Osteocyte (in vitro differentiated cells): ENCODE measurements at regions not wholly inside any gene's neighbourhood (a gene's known extent, or its start where the extent isn't known, plus 50 kb on each side); places are given as distances from the start of the nearest gene placed in this dataset.

Source experiments
- DNase-seq: peaks from one replicate; pipeline ENCODE4 v3.0.0; 2021; ENCODE audit warnings: mixed read lengths; ENCODE audit not compliant: unreplicated experiment; ENCODE audit errors: extremely low spot score
- H3K27ac Mint-ChIP-seq: one replicate; pipeline ENCODE4 v1.8.0; 2021; ENCODE audit warnings: mild to moderate bottlenecking, mixed read lengths; ENCODE audit not compliant: unreplicated experiment
- H3K27me3 Mint-ChIP-seq: one replicate; pipeline ENCODE4 v1.8.0; 2021; ENCODE audit warnings: mixed read lengths; ENCODE audit not compliant: unreplicated experiment
- H3K36me3 Mint-ChIP-seq: one replicate; pipeline ENCODE4 v1.8.0; 2021; ENCODE audit warnings: mixed read lengths; ENCODE audit not compliant: unreplicated experiment
- H3K4me1 Mint-ChIP-seq: one replicate; pipeline ENCODE4 v1.8.0; 2021; ENCODE audit warnings: mixed read lengths; ENCODE audit not compliant: unreplicated experiment
- H3K4me3 Mint-ChIP-seq: one replicate; pipeline ENCODE4 v1.8.0; 2021; ENCODE audit warnings: mild to moderate bottlenecking, moderate library complexity, mixed read lengths; ENCODE audit not compliant: unreplicated experiment
- H3K9me3 Mint-ChIP-seq: one replicate; pipeline ENCODE4 v1.8.0; 2021; ENCODE audit warnings: mixed read lengths; ENCODE audit not compliant: unreplicated experiment
- TF ChIP-seq, protein P1 (sequence below): fragments of 200-600 bp; sonication (generic); IDR thresholded peaks from 2 replicates; pipeline ENCODE4 v1.5.0; 2021; ENCODE audit warnings: antibody characterized with exemption, mild to moderate bottlenecking, moderate library complexity

DNA sequence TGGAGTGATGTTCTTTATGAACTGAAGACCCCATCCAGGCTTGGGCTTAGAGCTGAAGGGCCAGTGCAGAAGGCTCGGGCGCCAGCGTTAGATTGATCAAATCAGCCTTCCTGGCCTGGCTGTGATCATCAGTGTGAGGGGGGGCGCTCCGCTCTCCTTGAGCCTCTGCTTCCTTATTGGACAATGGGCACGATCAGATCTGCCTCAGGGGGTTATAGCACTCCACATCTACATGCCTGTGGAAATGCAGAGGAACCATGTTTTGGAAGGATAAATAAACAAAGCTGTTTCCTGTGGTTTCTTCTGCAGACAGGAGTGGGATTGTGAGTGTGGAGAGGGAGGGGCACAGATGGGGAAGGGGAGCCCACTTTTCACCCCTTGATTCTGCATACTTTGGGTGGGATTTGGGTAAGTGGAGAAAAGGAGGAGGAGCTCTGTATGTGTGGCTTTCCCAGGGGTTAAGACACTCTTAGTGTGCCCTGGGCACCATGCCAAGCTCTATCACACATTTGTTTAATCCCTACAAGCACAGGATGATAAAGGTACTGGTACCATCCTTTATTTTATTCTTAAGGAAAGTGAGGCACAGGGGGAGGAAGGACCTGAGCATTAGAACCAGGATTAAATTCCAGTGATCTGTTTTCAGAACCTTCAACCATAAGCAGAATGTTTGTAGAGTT lies 150.5 kb downstream of the EN1 start:
- no peaks in the 10 kb centered on the region for H3K4me1 Mint-ChIP-seq
- no peak for DNase-seq
- TF ChIP-seq, protein P1, sequence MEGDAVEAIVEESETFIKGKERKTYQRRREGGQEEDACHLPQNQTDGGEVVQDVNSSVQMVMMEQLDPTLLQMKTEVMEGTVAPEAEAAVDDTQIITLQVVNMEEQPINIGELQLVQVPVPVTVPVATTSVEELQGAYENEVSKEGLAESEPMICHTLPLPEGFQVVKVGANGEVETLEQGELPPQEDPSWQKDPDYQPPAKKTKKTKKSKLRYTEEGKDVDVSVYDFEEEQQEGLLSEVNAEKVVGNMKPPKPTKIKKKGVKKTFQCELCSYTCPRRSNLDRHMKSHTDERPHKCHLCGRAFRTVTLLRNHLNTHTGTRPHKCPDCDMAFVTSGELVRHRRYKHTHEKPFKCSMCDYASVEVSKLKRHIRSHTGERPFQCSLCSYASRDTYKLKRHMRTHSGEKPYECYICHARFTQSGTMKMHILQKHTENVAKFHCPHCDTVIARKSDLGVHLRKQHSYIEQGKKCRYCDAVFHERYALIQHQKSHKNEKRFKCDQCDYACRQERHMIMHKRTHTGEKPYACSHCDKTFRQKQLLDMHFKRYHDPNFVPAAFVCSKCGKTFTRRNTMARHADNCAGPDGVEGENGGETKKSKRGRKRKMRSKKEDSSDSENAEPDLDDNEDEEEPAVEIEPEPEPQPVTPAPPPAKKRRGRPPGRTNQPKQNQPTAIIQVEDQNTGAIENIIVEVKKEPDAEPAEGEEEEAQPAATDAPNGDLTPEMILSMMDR: no peak
- no peak overlapping the region for H3K4me3 Mint-ChIP-seq
- peaks cover 5% of the 10 kb centered on the region for H3K9me3 Mint-ChIP-seq
- no peak overlapping the region for H3K27ac Mint-ChIP-seq
- H3K27me3 Mint-ChIP-seq: no peaks in the 10 kb centered on the region
- H3K36me3 Mint-ChIP-seq: no peaks in the 10 kb centered on the region

DNA sequence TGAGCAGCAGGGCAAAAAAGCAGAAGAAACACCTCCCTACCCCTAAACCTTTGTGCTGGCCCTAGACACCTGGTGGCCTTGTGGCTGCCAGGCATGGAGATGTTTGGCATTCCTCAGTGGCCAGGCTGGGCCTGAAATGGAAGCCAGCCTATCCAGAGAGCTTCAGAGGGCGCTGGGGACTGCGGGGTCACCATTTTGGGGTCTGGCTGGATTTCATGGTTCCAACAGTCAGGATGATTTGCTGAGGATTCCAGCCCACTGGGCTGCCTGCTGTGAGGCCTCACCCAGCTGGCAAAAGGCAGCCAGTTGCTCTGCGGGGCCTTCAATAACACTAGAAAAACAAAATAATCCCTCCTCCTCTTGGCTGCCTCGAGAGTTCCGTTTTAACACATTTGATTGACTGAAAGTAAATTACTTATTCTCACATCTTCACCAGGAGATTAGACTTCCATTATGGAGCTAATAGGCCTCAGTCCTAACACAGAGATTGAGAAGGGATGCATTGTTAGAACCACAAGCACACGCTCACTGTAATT lies 154.1 kb downstream of the EN1 start:
- H3K36me3 Mint-ChIP-seq: no peaks in the 10 kb centered on the region
- no peaks in the 10 kb centered on the region for H3K4me1 Mint-ChIP-seq

DNA sequence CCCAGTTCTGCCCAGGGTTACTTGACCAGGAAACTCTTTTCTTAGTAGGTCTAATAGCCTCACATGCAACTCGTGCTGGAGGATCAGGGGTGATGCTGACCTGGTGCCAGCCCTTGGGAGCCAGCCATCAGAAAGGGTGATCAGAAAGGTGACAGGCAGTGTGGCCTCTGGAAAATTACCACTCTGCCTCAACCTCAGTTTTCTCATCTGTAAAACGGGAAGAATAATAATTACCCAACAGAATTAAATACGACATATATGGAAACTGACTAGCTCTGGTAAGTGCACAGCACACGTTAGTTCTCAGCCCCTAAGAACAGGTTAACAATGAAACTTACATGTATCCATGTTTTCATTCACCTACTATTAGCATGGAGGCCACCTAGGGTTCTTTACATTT lies 157.6 kb downstream of the EN1 start:
- Mint-ChIP-seq H3K27ac (no peak overlapping the region), H3K4me1 (no peaks in the 10 kb centered on the region), H3K4me3 (no peak overlapping the region), H3K36me3 (no peaks in the 10 kb centered on the region), H3K9me3 (peaks cover 15% of the 10 kb centered on the region), H3K27me3 (no peaks in the 10 kb centered on the region)
- TF ChIP-seq, protein P1: no peak
- no peak for DNase-seq

More for the DNA sequence above, 154.1 kb downstream of the EN1 start:
- TF ChIP-seq, protein P1: no peak
- no peak for DNase-seq
- Mint-ChIP-seq H3K4me3 (no peak overlapping the region), H3K9me3 (peaks cover 15% of the 10 kb centered on the region), H3K27me3 (no peaks in the 10 kb centered on the region), H3K27ac (no peak overlapping the region)

DNA sequence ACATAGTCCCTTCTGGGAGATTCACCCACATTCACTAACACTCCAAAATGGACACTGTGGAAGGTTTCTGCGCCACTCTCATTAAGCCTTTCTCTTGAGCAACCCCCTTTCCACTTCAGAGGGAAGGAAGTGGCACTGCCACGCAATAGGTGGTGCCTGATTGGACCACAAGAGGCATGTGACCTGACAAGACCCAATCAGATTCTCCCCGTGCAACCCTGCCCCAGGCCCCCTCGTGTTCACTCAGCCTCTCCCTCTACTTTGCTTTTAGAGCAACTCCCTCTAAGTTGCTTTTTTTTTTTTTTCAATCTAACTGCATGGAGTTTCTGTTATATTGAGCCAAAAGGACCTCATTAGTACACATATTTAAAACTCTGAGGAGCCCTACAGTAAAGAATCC lies 158.0 kb downstream of the EN1 start:
- Mint-ChIP-seq H3K36me3 (no peaks in the 10 kb centered on the region), H3K4me1 (no peaks in the 10 kb centered on the region), H3K27me3 (no peaks in the 10 kb centered on the region), H3K4me3 (no peak overlapping the region), H3K27ac (no peak overlapping the region), H3K9me3 (peaks cover 15% of the 10 kb centered on the region)
- TF ChIP-seq, protein P1: no peak
- no peak for DNase-seq

DNA sequence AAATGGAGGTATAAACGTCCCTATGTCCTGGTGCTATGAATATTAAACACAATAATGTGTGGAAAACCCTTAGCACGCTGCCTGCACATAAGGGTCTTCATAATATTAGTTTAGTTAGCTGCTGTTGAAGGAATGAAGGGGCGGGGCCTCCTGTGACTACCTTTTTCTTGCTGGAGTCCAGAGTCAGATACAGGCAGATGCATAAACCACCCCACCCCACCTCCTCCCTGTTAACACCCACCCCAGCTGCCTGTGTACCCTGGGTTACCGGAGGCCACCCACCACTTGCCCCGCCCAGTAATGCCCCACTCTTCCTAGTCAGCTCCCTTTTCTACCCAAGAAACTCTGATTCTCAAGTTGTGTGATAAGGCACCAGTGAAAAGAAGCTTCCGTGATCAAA lies 158.4 kb downstream of the EN1 start:
- Mint-ChIP-seq H3K9me3 (peaks cover 15% of the 10 kb centered on the region), H3K36me3 (no peaks in the 10 kb centered on the region), H3K4me1 (no peaks in the 10 kb centered on the region), H3K4me3 (no peak overlapping the region), H3K27ac (no peak overlapping the region), H3K27me3 (no peaks in the 10 kb centered on the region)
- no peak for DNase-seq
- TF ChIP-seq, protein P1: no peak
